SH-SY5Y (cell line): ENCODE measurements at regions not wholly inside any gene's neighbourhood (a gene's known extent, or its start where the extent isn't known, plus 50 kb on each side); places are given as distances from the start of the nearest gene placed in this dataset.

ENCODE experiments used
- GATA2 ChIP-seq: IDR thresholded peaks from 2 replicates; pipeline ENCODE4 v1.6.1; 2011; ENCODE audit warnings: mild to moderate bottlenecking, low read depth, low read length
- GATA3 ChIP-seq: IDR thresholded peaks from 2 replicates; pipeline ENCODE4 v1.6.1; 2011; ENCODE audit warnings: low read depth, mild to moderate bottlenecking, low read length, moderate library complexity

DNA sequence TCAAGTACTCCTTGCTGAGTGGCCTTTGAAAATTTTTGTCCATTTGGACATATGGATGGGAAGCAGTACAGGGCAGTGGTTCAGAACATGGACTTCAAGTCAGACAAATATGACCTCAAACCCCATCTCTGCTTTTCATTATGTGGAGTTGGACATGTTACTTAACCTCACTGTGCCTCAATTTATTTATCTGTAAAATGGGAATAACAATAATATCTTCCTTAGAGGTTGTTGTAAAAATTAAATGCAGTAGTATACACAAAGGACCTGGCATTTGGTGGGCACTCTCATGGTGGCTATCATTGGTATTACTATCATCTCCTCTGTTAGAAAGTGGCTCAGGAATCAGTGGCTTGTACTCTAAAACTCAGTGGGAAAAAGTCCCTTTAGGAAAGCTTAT is 204.0 kb upstream of the MYLIP start:
- no peak for TF ChIP-seq GATA3
- no peak for TF ChIP-seq GATA2
